WTC11 (cell line): ENCODE measurements at regions not wholly inside any gene's neighbourhood (a gene's known extent, or its start where the extent isn't known, plus 50 kb on each side); places are given as distances from the start of the nearest gene placed in this dataset.

ENCODE experiments used
- ATAC-seq: fragments of 200-7000 bp; cut with Tn5 transposase; 2 replicates; pipeline ENCODE4 v1.10.0; 2021; ENCODE audit warnings: mild to moderate bottlenecking, moderate library complexity
- CTCF ChIA-PET: fragments of 300-600 bp; sonication (Branson Sonifier 250); formaldehyde crosslinking; loops from one replicate; lab custom pipeline; 2021; ENCODE audit warnings: antibody characterized with exemption; lab: Charles Lee
- POLR2A ChIA-PET: fragments of 350-600 bp; sonication (Branson Sonifier 250); formaldehyde crosslinking; loops from one replicate; lab custom pipeline; 2021; ENCODE audit warnings: antibody characterized with exemption; lab: Charles Lee
- DNase-seq: peaks from one replicate; pipeline ENCODE4 v3.0.0; 2021; ENCODE audit warnings: low spot score
- H3K27ac Mint-ChIP-seq: 2 replicates; pipeline ENCODE4 v1.8.0; 2021; ENCODE audit warnings: mixed read lengths
- H3K27me3 Mint-ChIP-seq: 2 replicates; pipeline ENCODE4 v1.8.0; 2021; ENCODE audit warnings: low read depth, mild to moderate bottlenecking, moderate library complexity, mixed read lengths
- H3K36me3 Mint-ChIP-seq: 2 replicates; pipeline ENCODE4 v1.8.0; 2021; ENCODE audit warnings: mixed read lengths
- H3K4me1 Mint-ChIP-seq: 2 replicates; pipeline ENCODE4 v1.8.0; 2022; ENCODE audit warnings: mixed read lengths
- H3K4me3 Mint-ChIP-seq: 2 replicates; pipeline ENCODE4 v1.8.0; 2021; ENCODE audit warnings: mild to moderate bottlenecking, moderate library complexity, mixed read lengths
- H3K9me3 Mint-ChIP-seq: 2 replicates; pipeline ENCODE4 v1.8.0; 2021; ENCODE audit warnings: mixed read lengths
- ATF1 ChIP-seq: sonication (generic); formaldehyde crosslinking; IDR thresholded peaks from 2 replicates; pipeline ENCODE4 v1.8.1; 2023; ENCODE audit warnings: mild to moderate bottlenecking, moderate library complexity, missing genetic modification reagents
- ATF3 ChIP-seq: sonication (generic); formaldehyde crosslinking; conservative IDR thresholded peaks from 2 replicates; pipeline ENCODE4 v1.8.1; 2022; ENCODE audit warnings: mild to moderate bottlenecking, missing genetic modification reagents
- CDX4 ChIP-seq: fragments of 250-450 bp; sonication (Bioruptor Pico); IDR thresholded peaks from 2 replicates; pipeline ENCODE4 v1.9.0; 2021; ENCODE audit warnings: moderate library complexity, mild to moderate bottlenecking, inconsistent platforms, borderline replicate concordance
- CREM ChIP-seq: sonication (generic); formaldehyde crosslinking; IDR thresholded peaks from 2 replicates; pipeline ENCODE4 v1.8.1; 2022; ENCODE audit warnings: mild to moderate bottlenecking, missing genetic modification reagents, moderate library complexity
- E2F5 ChIP-seq: sonication (generic); formaldehyde crosslinking; IDR thresholded peaks from 2 replicates; pipeline ENCODE4 v1.8.1; 2022; ENCODE audit warnings: mild to moderate bottlenecking, moderate library complexity, missing genetic modification reagents
- FOXJ3 ChIP-seq: sonication (generic); formaldehyde crosslinking; IDR thresholded peaks from 2 replicates; pipeline ENCODE4 v1.9.0; 2021; ENCODE audit warnings: missing genetic modification reagents, mild to moderate bottlenecking, borderline replicate concordance
- JUN ChIP-seq: sonication (generic); formaldehyde crosslinking; IDR thresholded peaks from 2 replicates; pipeline ENCODE4 v1.8.0; 2023; ENCODE audit warnings: mild to moderate bottlenecking, missing genetic modification reagents
- NFYB ChIP-seq: sonication (generic); formaldehyde crosslinking; conservative IDR thresholded peaks from 2 replicates; pipeline ENCODE4 v1.8.0; 2022; ENCODE audit warnings: low read depth, missing genetic modification reagents
- NR1H2 ChIP-seq: sonication (generic); formaldehyde crosslinking; IDR thresholded peaks from 2 replicates; pipeline ENCODE4 v1.9.0; 2021; ENCODE audit warnings: mild to moderate bottlenecking, moderate library complexity, missing genetic modification reagents
- NR2C2 ChIP-seq: sonication (generic); formaldehyde crosslinking; IDR thresholded peaks from 2 replicates; pipeline ENCODE4 v1.8.0; 2022; ENCODE audit warnings: mild to moderate bottlenecking, missing genetic modification reagents
- NR3C1 ChIP-seq: sonication (generic); formaldehyde crosslinking; conservative IDR thresholded peaks from 2 replicates; pipeline ENCODE4 v1.8.1; 2023; ENCODE audit warnings: low read depth, mild to moderate bottlenecking, missing genetic modification reagents
- RORB ChIP-seq: fragments of 250-450 bp; sonication (Bioruptor Pico); IDR thresholded peaks from 2 replicates; pipeline ENCODE4 v1.9.0; 2021; ENCODE audit warnings: mild to moderate bottlenecking
- SP1 ChIP-seq: sonication (generic); formaldehyde crosslinking; conservative IDR thresholded peaks from 2 replicates; pipeline ENCODE4 v1.8.1; 2022; ENCODE audit warnings: missing genetic modification reagents
- TP53 ChIP-seq: sonication (generic); formaldehyde crosslinking; IDR thresholded peaks from 2 replicates; pipeline ENCODE4 v1.8.1; 2023; ENCODE audit warnings: mild to moderate bottlenecking, missing genetic modification reagents
- USF2 ChIP-seq: sonication (generic); formaldehyde crosslinking; IDR thresholded peaks from 2 replicates; pipeline ENCODE4 v1.8.1; 2023; ENCODE audit warnings: mild to moderate bottlenecking, missing genetic modification reagents, moderate library complexity
- ZNF219 ChIP-seq: sonication (generic); formaldehyde crosslinking; IDR thresholded peaks from 2 replicates; pipeline ENCODE4 v1.8.0; 2023; ENCODE audit warnings: missing genetic modification reagents, mild to moderate bottlenecking, borderline replicate concordance
- ZNF317 ChIP-seq: sonication (generic); formaldehyde crosslinking; IDR thresholded peaks from 2 replicates; pipeline ENCODE4 v1.8.1; 2023; ENCODE audit warnings: low read depth, mild to moderate bottlenecking, moderate library complexity, missing genetic modification reagents, borderline replicate concordance
- ZNF512 ChIP-seq: sonication (generic); formaldehyde crosslinking; IDR thresholded peaks from 2 replicates; pipeline ENCODE4 v1.8.1; 2022; ENCODE audit warnings: missing genetic modification reagents, borderline replicate concordance
- TF ChIP-seq, protein P1 (sequence below): sonication (generic); formaldehyde crosslinking; IDR thresholded peaks from 2 replicates; pipeline ENCODE4 v1.8.0; 2022; ENCODE audit warnings: mild to moderate bottlenecking, missing genetic modification reagents
- TF ChIP-seq, protein P2 (sequence below): fragments of 250-450 bp; sonication (Bioruptor Pico); IDR thresholded peaks from 2 replicates; pipeline ENCODE4 v2.1.2; 2022; ENCODE audit warnings: mild to moderate bottlenecking, moderate library complexity
- TF ChIP-seq, protein P3 (sequence below): sonication (generic); formaldehyde crosslinking; IDR thresholded peaks from 2 replicates; pipeline ENCODE4 v1.8.1; 2023; ENCODE audit warnings: mild to moderate bottlenecking, missing genetic modification reagents
- TF ChIP-seq, protein P4 (sequence below): sonication (generic); formaldehyde crosslinking; conservative IDR thresholded peaks from 2 replicates; pipeline ENCODE4 v1.8.1; 2023; ENCODE audit warnings: mild to moderate bottlenecking, low read depth, missing genetic modification reagents, moderate library complexity

DNA sequence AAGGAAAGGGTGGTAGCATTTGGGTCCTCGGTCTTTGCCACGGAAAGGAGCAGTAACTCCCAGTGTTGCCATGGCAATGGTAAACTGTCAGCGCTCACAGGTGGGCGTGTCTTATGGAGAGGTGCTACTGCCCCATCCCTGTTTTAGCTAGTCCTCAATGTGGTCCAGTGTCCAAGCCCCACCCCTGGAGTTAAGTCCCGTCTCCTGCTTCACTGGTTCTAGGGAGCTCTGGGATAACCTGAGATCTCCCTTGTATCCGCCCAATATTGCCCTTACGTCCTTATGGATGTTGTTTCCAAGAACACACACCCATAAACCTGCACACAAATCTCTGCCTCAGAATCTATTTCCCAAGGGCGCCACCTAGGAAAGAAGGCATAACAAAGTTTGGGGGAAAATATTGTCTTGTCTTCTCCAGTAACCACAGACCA is 64.2 kb downstream of the SPRING1 start (continued):
- TF ChIP-seq NFYB (CRISPR knock-in tag) (no peak), SP1 (CRISPR knock-in tag) (no peak), RORB (CRISPR knock-in tag) (no peak)

DNA sequence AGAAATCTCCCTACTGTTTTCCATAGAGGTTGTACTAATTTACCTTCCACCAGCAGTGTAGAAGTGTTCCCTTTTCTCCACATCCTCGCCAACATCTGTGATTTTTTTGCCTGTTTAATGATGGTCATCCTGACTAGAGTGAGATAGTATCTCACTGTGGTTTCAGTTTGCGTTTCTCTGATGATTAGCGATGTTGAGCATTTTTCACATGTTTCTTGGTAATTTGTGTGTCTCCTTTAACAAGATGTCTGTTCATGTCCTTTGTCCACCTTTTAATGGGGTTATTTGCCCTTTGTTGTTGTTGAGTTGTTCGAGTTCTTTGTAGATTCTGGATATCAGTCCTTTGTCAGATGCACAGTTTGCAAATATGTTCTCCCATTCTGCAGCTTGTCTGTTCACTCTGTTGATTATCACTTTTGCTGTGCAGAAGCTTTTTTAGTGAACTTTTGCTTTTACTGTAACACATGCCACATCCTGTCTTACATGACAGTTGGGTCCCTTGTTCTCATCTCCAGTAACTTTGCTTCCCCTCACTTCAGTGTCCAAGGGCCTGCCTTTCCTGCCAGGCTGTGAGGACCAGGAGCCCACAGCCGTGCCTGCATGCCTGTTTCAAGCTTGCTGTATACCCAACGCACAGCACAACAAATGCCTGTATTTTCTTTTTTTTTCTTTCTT is 64.9 kb downstream of the SPRING1 start:
- Mint-ChIP-seq H3K4me3 (no peak overlapping the region), H3K27me3 (no peaks in the 10 kb centered on the region), H3K9me3 (no peaks in the 10 kb centered on the region), H3K36me3 (no peaks in the 10 kb centered on the region)
- ATAC-seq, result no peak
- CTCF ChIA-PET, result interaction anchor here (0.8 to 1.0 kb wide), 4 partner anchors 9 to 726 kb away, joined by 3 to 4 read pairs (median 3); no protein-coding TSS in a partner anchor
- DNase-seq, result no peak
- TF ChIP-seq USF2 (no peak), NR1H2 (no peak), NR2C2 (CRISPR knock-in tag) (no peak), E2F5 (CRISPR knock-in tag) (no peak), ATF3 (CRISPR knock-in tag) (no peak), CREM (no peak), CDX4 (no peak), FOXJ3 (CRISPR knock-in tag) (no peak), JUN (CRISPR knock-in tag) (no peak), ZNF512 (CRISPR knock-in tag) (no peak)
- TF ChIP-seq, protein P1, sequence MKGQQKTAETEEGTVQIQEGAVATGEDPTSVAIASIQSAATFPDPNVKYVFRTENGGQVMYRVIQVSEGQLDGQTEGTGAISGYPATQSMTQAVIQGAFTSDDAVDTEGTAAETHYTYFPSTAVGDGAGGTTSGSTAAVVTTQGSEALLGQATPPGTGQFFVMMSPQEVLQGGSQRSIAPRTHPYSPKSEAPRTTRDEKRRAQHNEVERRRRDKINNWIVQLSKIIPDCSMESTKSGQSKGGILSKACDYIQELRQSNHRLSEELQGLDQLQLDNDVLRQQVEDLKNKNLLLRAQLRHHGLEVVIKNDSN (CRISPR knock-in tag), result no peak
- TF ChIP-seq, all 79 proteins: peak for 0
- POLR2A ChIA-PET, result interaction anchor here (0.9 kb wide), 1 partner anchor 43 kb away, joined by 3 read pairs; no protein-coding TSS in a partner anchor
- H3K4me1 Mint-ChIP-seq, result peaks cover 8% of the 10 kb centered on the region
- no peak overlapping the region for H3K27ac Mint-ChIP-seq

- no peaks in the 10 kb centered on the region for H3K27me3 Mint-ChIP-seq
- no peak overlapping the region for H3K4me3 Mint-ChIP-seq
- H3K36me3 Mint-ChIP-seq, result no peaks in the 10 kb centered on the region
- peaks cover 8% of the 10 kb centered on the region for H3K4me1 Mint-ChIP-seq
- CTCF ChIA-PET, result no interaction called here
- ATAC-seq, result no peak
- H3K9me3 Mint-ChIP-seq, result no peaks in the 10 kb centered on the region
- H3K27ac Mint-ChIP-seq, result no peak overlapping the region
- POLR2A ChIA-PET, result no interaction called here
- no peak for DNase-seq
- TF ChIP-seq TP53 (CRISPR knock-in tag), result no peak
- TF ChIP-seq, protein P2, sequence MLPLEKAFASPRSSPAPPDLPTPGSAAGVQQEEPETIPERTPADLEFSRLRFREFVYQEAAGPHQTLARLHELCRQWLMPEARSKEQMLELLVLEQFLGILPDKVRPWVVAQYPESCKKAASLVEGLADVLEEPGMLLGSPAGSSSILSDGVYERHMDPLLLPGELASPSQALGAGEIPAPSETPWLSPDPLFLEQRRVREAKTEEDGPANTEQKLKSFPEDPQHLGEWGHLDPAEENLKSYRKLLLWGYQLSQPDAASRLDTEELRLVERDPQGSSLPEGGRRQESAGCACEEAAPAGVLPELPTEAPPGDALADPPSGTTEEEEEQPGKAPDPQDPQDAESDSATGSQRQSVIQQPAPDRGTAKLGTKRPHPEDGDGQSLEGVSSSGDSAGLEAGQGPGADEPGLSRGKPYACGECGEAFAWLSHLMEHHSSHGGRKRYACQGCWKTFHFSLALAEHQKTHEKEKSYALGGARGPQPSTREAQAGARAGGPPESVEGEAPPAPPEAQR (CRISPR knock-in tag), result no peak
- no peak for TF ChIP-seq ZNF317 (CRISPR knock-in tag)
- TF ChIP-seq, protein P3, sequence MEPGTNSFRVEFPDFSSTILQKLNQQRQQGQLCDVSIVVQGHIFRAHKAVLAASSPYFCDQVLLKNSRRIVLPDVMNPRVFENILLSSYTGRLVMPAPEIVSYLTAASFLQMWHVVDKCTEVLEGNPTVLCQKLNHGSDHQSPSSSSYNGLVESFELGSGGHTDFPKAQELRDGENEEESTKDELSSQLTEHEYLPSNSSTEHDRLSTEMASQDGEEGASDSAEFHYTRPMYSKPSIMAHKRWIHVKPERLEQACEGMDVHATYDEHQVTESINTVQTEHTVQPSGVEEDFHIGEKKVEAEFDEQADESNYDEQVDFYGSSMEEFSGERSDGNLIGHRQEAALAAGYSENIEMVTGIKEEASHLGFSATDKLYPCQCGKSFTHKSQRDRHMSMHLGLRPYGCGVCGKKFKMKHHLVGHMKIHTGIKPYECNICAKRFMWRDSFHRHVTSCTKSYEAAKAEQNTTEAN, result no peak
- TF ChIP-seq, protein P4, sequence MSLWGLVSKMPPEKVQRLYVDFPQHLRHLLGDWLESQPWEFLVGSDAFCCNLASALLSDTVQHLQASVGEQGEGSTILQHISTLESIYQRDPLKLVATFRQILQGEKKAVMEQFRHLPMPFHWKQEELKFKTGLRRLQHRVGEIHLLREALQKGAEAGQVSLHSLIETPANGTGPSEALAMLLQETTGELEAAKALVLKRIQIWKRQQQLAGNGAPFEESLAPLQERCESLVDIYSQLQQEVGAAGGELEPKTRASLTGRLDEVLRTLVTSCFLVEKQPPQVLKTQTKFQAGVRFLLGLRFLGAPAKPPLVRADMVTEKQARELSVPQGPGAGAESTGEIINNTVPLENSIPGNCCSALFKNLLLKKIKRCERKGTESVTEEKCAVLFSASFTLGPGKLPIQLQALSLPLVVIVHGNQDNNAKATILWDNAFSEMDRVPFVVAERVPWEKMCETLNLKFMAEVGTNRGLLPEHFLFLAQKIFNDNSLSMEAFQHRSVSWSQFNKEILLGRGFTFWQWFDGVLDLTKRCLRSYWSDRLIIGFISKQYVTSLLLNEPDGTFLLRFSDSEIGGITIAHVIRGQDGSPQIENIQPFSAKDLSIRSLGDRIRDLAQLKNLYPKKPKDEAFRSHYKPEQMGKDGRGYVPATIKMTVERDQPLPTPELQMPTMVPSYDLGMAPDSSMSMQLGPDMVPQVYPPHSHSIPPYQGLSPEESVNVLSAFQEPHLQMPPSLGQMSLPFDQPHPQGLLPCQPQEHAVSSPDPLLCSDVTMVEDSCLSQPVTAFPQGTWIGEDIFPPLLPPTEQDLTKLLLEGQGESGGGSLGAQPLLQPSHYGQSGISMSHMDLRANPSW, result no peak
- TF ChIP-seq ATF1 (CRISPR knock-in tag), result no peak
- TF ChIP-seq ATF3 (CRISPR knock-in tag), result no peak
- TF ChIP-seq NR3C1, result no peak
- no peak for TF ChIP-seq ZNF219 (CRISPR knock-in tag)
Measured at GRCh38 chr12:116672010-116672409, 65.9 kb downstream of the SPRING1 start.
